B cell (primary cell): ENCODE measurements at regions not wholly inside any gene's neighbourhood (a gene's known extent, or its start where the extent isn't known, plus 50 kb on each side); places are given as distances from the start of the nearest gene placed in this dataset.

ENCODE experiments used
- EZH2 ChIP-seq: IDR thresholded peaks from 2 replicates; pipeline ENCODE4 v1.6.1; 2012; ENCODE audit warnings: borderline replicate concordance, low read depth, mild to moderate bottlenecking, moderate library complexity, low read length; ENCODE audit not compliant: insufficient read depth, poor library complexity, severe bottlenecking
- TF ChIP-seq, protein P1 (sequence below): fragments of 200-600 bp; IDR thresholded peaks from one replicate; pipeline ENCODE4 v1.8.0; 2022; ENCODE audit warnings: antibody characterized with exemption, mild to moderate bottlenecking

DNA sequence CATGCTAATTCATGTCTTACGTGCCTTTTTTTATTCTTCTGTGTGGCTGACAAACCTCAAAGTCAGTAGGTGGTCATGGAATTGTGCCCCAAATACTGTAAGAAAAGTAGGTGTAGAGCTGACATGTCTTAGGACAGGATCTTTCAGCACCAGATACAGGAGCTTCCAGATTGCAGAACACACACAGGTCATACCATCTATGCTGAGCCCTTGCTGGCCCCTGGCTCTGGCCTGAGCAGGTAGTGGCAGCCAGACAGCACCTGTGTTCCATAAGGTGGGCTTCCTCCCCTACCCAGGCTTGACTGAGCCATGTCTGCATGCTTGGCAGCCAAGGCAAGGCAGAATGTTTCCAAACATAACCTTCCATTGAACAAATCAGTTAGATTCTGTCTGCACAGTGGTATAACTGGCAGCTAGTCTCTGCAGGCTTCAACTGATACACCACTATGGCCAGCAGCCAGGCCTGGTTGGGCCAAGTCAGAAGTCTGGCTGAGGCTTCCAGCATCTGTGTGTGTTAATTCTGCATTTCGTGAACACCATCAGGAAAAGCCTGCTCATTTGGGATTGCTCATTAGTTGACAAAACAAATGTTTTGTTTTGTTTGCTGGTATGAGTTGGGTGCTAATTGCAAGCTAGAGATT lies 366.5 kb downstream of the FOXA2 start:
- TF ChIP-seq EZH2: no peak
- TF ChIP-seq, protein P1, sequence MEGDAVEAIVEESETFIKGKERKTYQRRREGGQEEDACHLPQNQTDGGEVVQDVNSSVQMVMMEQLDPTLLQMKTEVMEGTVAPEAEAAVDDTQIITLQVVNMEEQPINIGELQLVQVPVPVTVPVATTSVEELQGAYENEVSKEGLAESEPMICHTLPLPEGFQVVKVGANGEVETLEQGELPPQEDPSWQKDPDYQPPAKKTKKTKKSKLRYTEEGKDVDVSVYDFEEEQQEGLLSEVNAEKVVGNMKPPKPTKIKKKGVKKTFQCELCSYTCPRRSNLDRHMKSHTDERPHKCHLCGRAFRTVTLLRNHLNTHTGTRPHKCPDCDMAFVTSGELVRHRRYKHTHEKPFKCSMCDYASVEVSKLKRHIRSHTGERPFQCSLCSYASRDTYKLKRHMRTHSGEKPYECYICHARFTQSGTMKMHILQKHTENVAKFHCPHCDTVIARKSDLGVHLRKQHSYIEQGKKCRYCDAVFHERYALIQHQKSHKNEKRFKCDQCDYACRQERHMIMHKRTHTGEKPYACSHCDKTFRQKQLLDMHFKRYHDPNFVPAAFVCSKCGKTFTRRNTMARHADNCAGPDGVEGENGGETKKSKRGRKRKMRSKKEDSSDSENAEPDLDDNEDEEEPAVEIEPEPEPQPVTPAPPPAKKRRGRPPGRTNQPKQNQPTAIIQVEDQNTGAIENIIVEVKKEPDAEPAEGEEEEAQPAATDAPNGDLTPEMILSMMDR: no peak
